ENCODE measurements at regions not wholly inside any gene's neighbourhood (a gene's known extent, or its start where the extent isn't known, plus 50 kb on each side); places are given as distances from the start of the nearest gene placed in this dataset.

- TF ChIP-seq GATA2 (IDR thresholded peaks at IDR 0.05; ENCODE audit: low read depth, low read length) (no peak), GATA3 (IDR thresholded peaks at IDR 0.05; ENCODE audit: low read depth, low read length) (no peak)
Measured at GRCh38 chr6:90900034-90900433, 313.2 kb upstream of the MAP3K7 start.
